ENCODE measurements at regions not wholly inside any gene's neighbourhood (a gene's known extent, or its start where the extent isn't known, plus 50 kb on each side); places are given as distances from the start of the nearest gene placed in this dataset.
A peak's percentile ranks its signal among the peaks of the same experiment; 100 is the strongest.

GRCh38 chr3:161977850-161978249 is 481.2 kb downstream of the OTOL1 start:
- BruUV-seq (replicated peaks): no TSS peak
- ATAC-seq: no peak
- Histone ChIP-seq H3K27ac (ENCODE audit: low read length) (no peak overlapping the region), H3K36me3 (ENCODE audit: low read depth, low read length) (no peaks in the 10 kb centered on the region), H3K27me3 (ENCODE audit: low read length) (no peaks in the 10 kb centered on the region), H3K4me1 (ENCODE audit: insufficient read depth, low read length) (no peaks in the 10 kb centered on the region), H2AFZ (ENCODE audit: low read length) (no peak overlapping the region), H3K4me2 (ENCODE audit: low read length) (no peak overlapping the region), H4K20me1 (ENCODE audit: low read length) (no peaks in the 10 kb centered on the region), H3K9me2 (replicated peaks; ENCODE audit: low read length) (no peaks in the 10 kb centered on the region), H3K79me2 (ENCODE audit: low read length) (no peaks in the 10 kb centered on the region), H3F3A (ENCODE audit: low read length, unreplicated experiment) (no peaks in the 10 kb centered on the region), H3K4me3 (ENCODE audit: low read length) (no peak overlapping the region), H3K9ac (ENCODE audit: low read length) (no peak overlapping the region), H3K9me3 (ENCODE audit: low read length) (no peaks in the 10 kb centered on the region)
- CTCF ChIA-PET: no interaction called here
- POLR2A ChIA-PET (ENCODE audit: unreplicated experiment): no interaction called here
- intact Hi-C loops (cut with micrococcal nuclease): no loop called here
- no peak for DNase-seq
- TF ChIP-seq EZH2phosphoT487 (IDR thresholded peaks at IDR 0.05; ENCODE audit: borderline replicate concordance, low read length): no peak
- no peak for TF ChIP-seq EZH2 (IDR thresholded peaks at IDR 0.05; ENCODE audit: low read length, unreplicated experiment)
- TF ChIP-seq CTCF (conservative IDR thresholded peaks at IDR 0.05; ENCODE audit: low read depth, low read length): no peak

- Histone ChIP-seq H3K36me3 (ENCODE audit: low read depth, low read length) (no peaks in the 10 kb centered on the region), H3K27me3 (ENCODE audit: low read length) (no peaks in the 10 kb centered on the region), H2AFZ (ENCODE audit: low read length) (no peak overlapping the region), H3K4me1 (ENCODE audit: insufficient read depth, low read length) (peaks cover 24% of the 10 kb centered on the region), H3K79me2 (ENCODE audit: low read length) (no peaks in the 10 kb centered on the region), H3K9ac (ENCODE audit: low read length) (no peak overlapping the region), H3K9me2 (replicated peaks; ENCODE audit: low read length) (no peaks in the 10 kb centered on the region), H4K20me1 (ENCODE audit: low read length) (no peaks in the 10 kb centered on the region), H3K4me3 (ENCODE audit: low read length) (no peak overlapping the region), H3K27ac (ENCODE audit: low read length) (no peak overlapping the region), H3F3A (ENCODE audit: low read length, unreplicated experiment) (no peaks in the 10 kb centered on the region), H3K9me3 (ENCODE audit: low read length) (no peaks in the 10 kb centered on the region), H3K4me2 (ENCODE audit: low read length) (no peak overlapping the region)
- ChIA-PET CTCF (no interaction called here), POLR2A (ENCODE audit: unreplicated experiment) (no interaction called here)
- DNase-seq (no peak), ATAC-seq (no peak)
- TF ChIP-seq EZH2phosphoT487 (IDR thresholded peaks at IDR 0.05; ENCODE audit: borderline replicate concordance, low read length): no peak
- no peak for TF ChIP-seq EZH2 (IDR thresholded peaks at IDR 0.05; ENCODE audit: low read length, unreplicated experiment)
- TF ChIP-seq CTCF (conservative IDR thresholded peaks at IDR 0.05; ENCODE audit: low read depth, low read length): no peak
- intact Hi-C loops (cut with micrococcal nuclease): no loop called here
- BruUV-seq (replicated peaks): no TSS peak
Observed at GRCh38 chr3:161987933-161988332, 491.3 kb downstream of the OTOL1 start.

- H3K4me2 ChIP-seq (ENCODE audit: low read length): no peak overlapping the region
- H3K36me3 ChIP-seq (ENCODE audit: low read depth, low read length): no peaks in the 10 kb centered on the region
- intact Hi-C loops (cut with micrococcal nuclease): no loop called here
- H3K79me2 ChIP-seq (ENCODE audit: low read length): no peaks in the 10 kb centered on the region
- DNase-seq (peak; percentile 75), ATAC-seq (peak; percentile 77)
- H3K4me1 ChIP-seq (ENCODE audit: insufficient read depth, low read length): peaks cover 24% of the 10 kb centered on the region
- H2AFZ ChIP-seq (ENCODE audit: low read length): no peak overlapping the region
- POLR2A ChIA-PET (ENCODE audit: unreplicated experiment): no interaction called here
- H3K9ac ChIP-seq (ENCODE audit: low read length): no peak overlapping the region
- CTCF ChIA-PET: no interaction called here
- BruUV-seq (replicated peaks): no TSS peak
- H3K9me2 ChIP-seq (replicated peaks; ENCODE audit: low read length): no peaks in the 10 kb centered on the region
- no peak for TF ChIP-seq CTCF (conservative IDR thresholded peaks at IDR 0.05; ENCODE audit: low read depth, low read length)
- no peak for TF ChIP-seq EZH2 (IDR thresholded peaks at IDR 0.05; ENCODE audit: low read length, unreplicated experiment)
- no peak for TF ChIP-seq EZH2phosphoT487 (IDR thresholded peaks at IDR 0.05; ENCODE audit: borderline replicate concordance, low read length)
- no peak overlapping the region for H3K4me3 ChIP-seq (ENCODE audit: low read length)
- no peaks in the 10 kb centered on the region for H3K27me3 ChIP-seq (ENCODE audit: low read length)
- H4K20me1 ChIP-seq (ENCODE audit: low read length): no peaks in the 10 kb centered on the region
- H3F3A ChIP-seq (ENCODE audit: low read length, unreplicated experiment): no peaks in the 10 kb centered on the region
- no peak overlapping the region for H3K27ac ChIP-seq (ENCODE audit: low read length)
- H3K9me3 ChIP-seq (ENCODE audit: low read length): no peaks in the 10 kb centered on the region
Observed at GRCh38 chr3:161989012-161989411, 492.4 kb downstream of the OTOL1 start.
